SK-N-MC (cell line): ENCODE measurements at regions not wholly inside any gene's neighbourhood (a gene's known extent, or its start where the extent isn't known, plus 50 kb on each side); places are given as distances from the start of the nearest gene placed in this dataset.
"Not testable (repeated sequence)": the region's sequence is repeated elsewhere in the genome, so short reads cannot be mapped to it uniquely, and the experiment has no call there.

Source experiments
- DNase-seq: peaks from one replicate; pipeline ENCODE4 v3.0.0-alpha.2; 2011; ENCODE audit warnings: low read depth, low spot score
- H3K27ac ChIP-seq: fragments of 200-600 bp; sonication (generic); 2 replicates; pipeline ENCODE4 v1.5.1; 2016; ENCODE audit warnings: mixed run types
- H3K36me3 ChIP-seq: fragments of 200-600 bp; sonication (generic); 2 replicates; pipeline ENCODE4 v1.6.1; 2017; ENCODE audit warnings: antibody characterized with exemption, low read length, mixed read lengths; ENCODE audit not compliant: insufficient read depth
- H3K4me3 ChIP-seq: fragments of 200-600 bp; sonication (generic); 2 replicates; pipeline ENCODE4 v1.5.1; 2016
- H3K9ac ChIP-seq: fragments of 200-600 bp; sonication (generic); 2 replicates; pipeline ENCODE4 v1.8.0; 2017; ENCODE audit warnings: mixed run types, mixed read lengths; ENCODE audit not compliant: insufficient read length
- H3K9me3 ChIP-seq: fragments of 200-600 bp; sonication (generic); 2 replicates; pipeline ENCODE4 v1.6.1; 2017; ENCODE audit warnings: low read depth, mild to moderate bottlenecking, antibody characterized with exemption, low read length, moderate library complexity, mixed read lengths
- EZH2 ChIP-seq: fragments of 200-600 bp; sonication (generic); IDR thresholded peaks from one replicate; pipeline ENCODE4 v1.6.1; 2017; ENCODE audit warnings: antibody characterized with exemption
- FOXP2 ChIP-seq: optimal IDR thresholded peaks from 2 replicates; pipeline ENCODE3; 2011; ENCODE audit warnings: mild to moderate bottlenecking, moderate library complexity; ENCODE audit not compliant: insufficient read depth; ENCODE audit errors: extremely low read length, control extremely low read depth
- POLR2AphosphoS5 ChIP-seq: IDR thresholded peaks from 2 replicates; pipeline ENCODE4 v1.6.1; 2012; ENCODE audit warnings: mild to moderate bottlenecking, low read depth, low read length, borderline replicate concordance

- Histone ChIP-seq H3K27ac (no peak overlapping the region), H3K36me3 (no peaks in the 10 kb centered on the region), H3K4me3 (no peak overlapping the region), H3K9me3 (no peaks in the 10 kb centered on the region), H3K9ac (no peak overlapping the region)
- DNase-seq: no peak
- no peak for TF ChIP-seq POLR2AphosphoS5
- no peak for TF ChIP-seq FOXP2
- TF ChIP-seq EZH2: no peak
Observed at GRCh38 chr11:129543515-129544290, 168.1 kb downstream of the BARX2 start.

GRCh38 chr11:129544691-129545090 lies 169.0 kb downstream of the BARX2 start:
- H3K9ac ChIP-seq: no peak overlapping the region
- H3K9me3 ChIP-seq: no peaks in the 10 kb centered on the region
- no peak overlapping the region for H3K4me3 ChIP-seq
- TF ChIP-seq POLR2AphosphoS5 (no peak), FOXP2 (no peak), EZH2 (no peak)
- DNase-seq: no peak
- H3K36me3 ChIP-seq: no peaks in the 10 kb centered on the region
- H3K27ac ChIP-seq: no peak overlapping the region

- Histone ChIP-seq H3K9ac (no peak overlapping the region), H3K27ac (no peak overlapping the region), H3K9me3 (no peaks in the 10 kb centered on the region), H3K36me3 (no peaks in the 10 kb centered on the region), H3K4me3 (no peak overlapping the region)
- no peak for TF ChIP-seq EZH2
- TF ChIP-seq POLR2AphosphoS5: no peak
- TF ChIP-seq FOXP2: no peak
- DNase-seq: no peak
Observed at GRCh38 chr11:129546266-129546665, 170.6 kb downstream of the BARX2 start.

- no peaks in the 10 kb centered on the region for H3K9me3 ChIP-seq
- no peak overlapping the region for H3K27ac ChIP-seq
- no peak overlapping the region for H3K4me3 ChIP-seq
- no peak for DNase-seq
- no peaks in the 10 kb centered on the region for H3K36me3 ChIP-seq
- TF ChIP-seq FOXP2 (no peak), EZH2 (no peak), POLR2AphosphoS5 (no peak)
- H3K9ac ChIP-seq: no peak overlapping the region
Observed at GRCh38 chr11:129557421-129557820, 181.8 kb downstream of the BARX2 start.

GRCh38 chr11:129569007-129569406 lies 193.4 kb downstream of the BARX2 start:
- Histone ChIP-seq H3K4me3 (no peak overlapping the region), H3K36me3 (no peaks in the 10 kb centered on the region), H3K9me3 (no peaks in the 10 kb centered on the region), H3K27ac (no peak overlapping the region), H3K9ac (no peak overlapping the region)
- TF ChIP-seq EZH2 (no peak), POLR2AphosphoS5 (no peak), FOXP2 (no peak)
- no peak for DNase-seq

- H3K4me3 ChIP-seq, H3K27ac ChIP-seq, H3K9me3 ChIP-seq, H3K9ac ChIP-seq, DNase-seq, H3K36me3 ChIP-seq: not testable (repeated sequence)
Observed at GRCh38 chr11:129572667-129573066, 197.0 kb downstream of the BARX2 start.

GRCh38 chr11:129573161-129573560 lies 197.5 kb downstream of the BARX2 start:
- Histone ChIP-seq H3K4me3 (no peak overlapping the region), H3K36me3 (no peaks in the 10 kb centered on the region), H3K9me3 (no peaks in the 10 kb centered on the region), H3K9ac (no peak overlapping the region), H3K27ac (no peak overlapping the region)
- TF ChIP-seq POLR2AphosphoS5 (no peak), FOXP2 (no peak), EZH2 (no peak)
- DNase-seq: no peak

- TF ChIP-seq EZH2 (no peak), POLR2AphosphoS5 (no peak), FOXP2 (no peak)
Observed at GRCh38 chr11:129574431-129574830, 198.8 kb downstream of the BARX2 start.

GRCh38 chr11:129576652-129577051 lies 201.0 kb downstream of the BARX2 start:
- Histone ChIP-seq H3K9me3 (no peaks in the 10 kb centered on the region), H3K27ac (no peak overlapping the region), H3K4me3 (no peak overlapping the region), H3K36me3 (no peaks in the 10 kb centered on the region), H3K9ac (no peak overlapping the region)
- no peak for DNase-seq
- TF ChIP-seq FOXP2 (no peak), POLR2AphosphoS5 (no peak), EZH2 (no peak)

More at GRCh38 chr11:129574431-129574830, 198.8 kb downstream of the BARX2 start:
- DNase-seq: no peak
- H3K9ac ChIP-seq: no peak overlapping the region
- no peaks in the 10 kb centered on the region for H3K9me3 ChIP-seq
- H3K27ac ChIP-seq: no peak overlapping the region
- no peak overlapping the region for H3K4me3 ChIP-seq
- no peaks in the 10 kb centered on the region for H3K36me3 ChIP-seq
